ENCODE measurements at regions not wholly inside any gene's neighbourhood (a gene's known extent, or its start where the extent isn't known, plus 50 kb on each side); places are given as distances from the start of the nearest gene placed in this dataset.

DNA sequence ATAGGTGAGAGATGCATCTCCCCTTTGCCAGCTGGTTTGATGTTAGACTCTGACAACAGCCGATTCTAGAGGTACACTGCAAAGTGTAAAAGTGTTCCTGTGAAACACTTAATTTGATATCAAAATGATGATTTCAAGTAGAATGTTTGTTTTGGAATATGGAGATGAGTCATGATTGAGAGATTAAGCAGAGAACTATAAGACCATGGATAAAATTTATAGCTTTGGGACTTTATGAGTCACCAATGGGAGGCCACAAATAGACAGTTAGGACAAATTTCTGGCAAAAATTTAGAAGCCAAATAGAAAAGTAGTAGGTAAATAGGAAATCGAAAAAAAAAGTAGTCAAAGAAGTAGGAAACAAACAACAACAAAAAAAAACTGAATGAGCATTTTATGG, 672.5 kb downstream of the NSUN3 start:
- no peak for FAIRE-seq
- CTCF ChIA-PET (ENCODE audit: low intra/inter-chr PET ratio): no interaction called here
- H3K9ac ChIP-seq (ENCODE audit: insufficient read depth in 1 of 2, low read depth in 2 of 2, low read length in 2 of 2): no peak overlapping the region
- H3K9me1 ChIP-seq (ENCODE audit: control insufficient read depth, insufficient read depth, low read length): no peaks in the 10 kb centered on the region
- in situ Hi-C loops (cut with MboI): no loop called here
- intact Hi-C loops (cut with micrococcal nuclease): no loop called here
- no peak overlapping the region for H2AFZ ChIP-seq (ENCODE audit: low read depth, low read length)
- no peak overlapping the region for H3K4me2 ChIP-seq (ENCODE audit: insufficient read depth, low read length)
- TF ChIP-seq, protein P1, sequence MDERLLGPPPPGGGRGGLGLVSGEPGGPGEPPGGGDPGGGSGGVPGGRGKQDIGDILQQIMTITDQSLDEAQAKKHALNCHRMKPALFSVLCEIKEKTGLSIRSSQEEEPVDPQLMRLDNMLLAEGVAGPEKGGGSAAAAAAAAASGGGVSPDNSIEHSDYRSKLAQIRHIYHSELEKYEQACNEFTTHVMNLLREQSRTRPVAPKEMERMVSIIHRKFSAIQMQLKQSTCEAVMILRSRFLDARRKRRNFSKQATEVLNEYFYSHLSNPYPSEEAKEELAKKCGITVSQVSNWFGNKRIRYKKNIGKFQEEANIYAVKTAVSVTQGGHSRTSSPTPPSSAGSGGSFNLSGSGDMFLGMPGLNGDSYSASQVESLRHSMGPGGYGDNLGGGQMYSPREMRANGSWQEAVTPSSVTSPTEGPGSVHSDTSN (CRISPR knock-in tag; IDR thresholded peaks at IDR 0.05; ENCODE audit: low read depth): no peak
- TF ChIP-seq, protein P1 (tag; conservative IDR thresholded peaks at IDR 0.05; ENCODE audit: low read depth): no peak
- TF ChIP-seq TAL1 (IDR thresholded peaks at IDR 0.05): no peak
- H3K27me3 ChIP-seq (ENCODE audit: control insufficient read depth in 2 of 2, insufficient read depth in 2 of 2, low read length in 2 of 2): no peaks in the 10 kb centered on the region
- H3K4me1 ChIP-seq (replicated peaks in 1 of 2; ENCODE audit: control insufficient read depth in 2 of 2, insufficient read depth in 2 of 2, low read length in 2 of 2): no peaks in the 10 kb centered on the region
- H3K79me2 ChIP-seq (ENCODE audit: control insufficient read depth, insufficient read depth, low read length): no peaks in the 10 kb centered on the region
- BruUV-seq (replicated peaks): no TSS peak
- 0% methylated on average over 2 of the region's 2 CpGs for WGBS (ENCODE audit: insufficient coverage, low coverage, missing lambda C conversion rate)
- H3K36me3 ChIP-seq (ENCODE audit: control insufficient read depth, insufficient read depth, low read length): no peaks in the 10 kb centered on the region
- no peaks in the 10 kb centered on the region for H4K20me1 ChIP-seq (replicated peaks; ENCODE audit: control insufficient read depth, insufficient read depth, low read length)
- ATAC-seq: no peak
- no peak for DNase-seq (ENCODE audit: extremely low read depth in 1 of 4, low spot score in 3 of 4)
- POLR2A ChIA-PET: no interaction called here
- H3K27ac ChIP-seq (ENCODE audit: extremely low read depth, low read depth, low read length): no peak overlapping the region
- no peaks in the 10 kb centered on the region for H3K9me3 ChIP-seq (replicated peaks; ENCODE audit: control insufficient read depth, insufficient read depth, low read depth, low read length)
- H3K4me3 ChIP-seq: no peak overlapping the region

DNA sequence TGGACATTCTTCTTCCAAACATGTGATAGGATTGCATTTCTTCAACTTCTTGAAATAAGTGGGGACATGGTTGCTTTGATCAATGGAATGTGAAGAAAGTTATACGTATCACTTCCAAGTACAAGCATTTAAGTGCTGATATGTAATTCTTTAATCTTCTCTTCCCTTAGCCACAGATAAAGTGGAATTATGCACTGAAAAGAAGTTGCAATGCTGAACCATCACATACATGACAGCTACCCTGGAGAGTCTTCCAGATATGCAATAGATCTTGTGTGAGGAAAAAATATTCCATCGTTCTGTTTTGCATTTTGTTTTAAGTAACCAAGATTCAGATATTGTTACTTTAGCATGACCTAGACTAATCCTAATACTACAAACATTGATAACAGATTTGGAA, 674.3 kb downstream of the NSUN3 start:
- Histone ChIP-seq H3K27me3 (ENCODE audit: control insufficient read depth in 2 of 2, insufficient read depth in 2 of 2, low read length in 2 of 2) (no peaks in the 10 kb centered on the region), H3K9me1 (ENCODE audit: control insufficient read depth, insufficient read depth, low read length) (no peaks in the 10 kb centered on the region), H3K9me3 (replicated peaks; ENCODE audit: control insufficient read depth, insufficient read depth, low read depth, low read length) (no peaks in the 10 kb centered on the region), H2AFZ (ENCODE audit: low read depth, low read length) (no peak overlapping the region), H3K36me3 (ENCODE audit: control insufficient read depth, insufficient read depth, low read length) (no peaks in the 10 kb centered on the region), H3K4me3 (no peak overlapping the region), H3K4me2 (ENCODE audit: insufficient read depth, low read length) (no peak overlapping the region), H3K4me1 (replicated peaks in 1 of 2; ENCODE audit: control insufficient read depth in 2 of 2, insufficient read depth in 2 of 2, low read length in 2 of 2) (no peaks in the 10 kb centered on the region), H3K9ac (ENCODE audit: insufficient read depth in 1 of 2, low read depth in 2 of 2, low read length in 2 of 2) (no peak overlapping the region), H3K79me2 (ENCODE audit: control insufficient read depth, insufficient read depth, low read length) (no peaks in the 10 kb centered on the region), H4K20me1 (replicated peaks; ENCODE audit: control insufficient read depth, insufficient read depth, low read length) (no peaks in the 10 kb centered on the region), H3K27ac (ENCODE audit: extremely low read depth, low read depth, low read length) (no peak overlapping the region)
- BruUV-seq (replicated peaks): no TSS peak
- POLR2A ChIA-PET: no interaction called here
- in situ Hi-C loops (cut with MboI) (no loop called here), intact Hi-C loops (cut with micrococcal nuclease) (no loop called here)
- CTCF ChIA-PET (ENCODE audit: low intra/inter-chr PET ratio): no interaction called here
- DNase-seq (ENCODE audit: extremely low read depth in 1 of 4, low spot score in 3 of 4): no peak
- ATAC-seq: no peak
- 0% methylated on average over 2 of the region's 2 CpGs for WGBS (ENCODE audit: insufficient coverage, low coverage, missing lambda C conversion rate)
- FAIRE-seq: no peak
- no peak for TF ChIP-seq RBM22 (IDR thresholded peaks at IDR 0.05; ENCODE audit: low read depth, low read length, poor library complexity, severe bottlenecking)
- no peak for TF ChIP-seq ETV1 (tag; conservative IDR thresholded peaks at IDR 0.05; ENCODE audit: low read depth)
- no peak for TF ChIP-seq AFF4 (CRISPR knock-in tag; IDR thresholded peaks at IDR 0.05)
- TF ChIP-seq, protein P2, sequence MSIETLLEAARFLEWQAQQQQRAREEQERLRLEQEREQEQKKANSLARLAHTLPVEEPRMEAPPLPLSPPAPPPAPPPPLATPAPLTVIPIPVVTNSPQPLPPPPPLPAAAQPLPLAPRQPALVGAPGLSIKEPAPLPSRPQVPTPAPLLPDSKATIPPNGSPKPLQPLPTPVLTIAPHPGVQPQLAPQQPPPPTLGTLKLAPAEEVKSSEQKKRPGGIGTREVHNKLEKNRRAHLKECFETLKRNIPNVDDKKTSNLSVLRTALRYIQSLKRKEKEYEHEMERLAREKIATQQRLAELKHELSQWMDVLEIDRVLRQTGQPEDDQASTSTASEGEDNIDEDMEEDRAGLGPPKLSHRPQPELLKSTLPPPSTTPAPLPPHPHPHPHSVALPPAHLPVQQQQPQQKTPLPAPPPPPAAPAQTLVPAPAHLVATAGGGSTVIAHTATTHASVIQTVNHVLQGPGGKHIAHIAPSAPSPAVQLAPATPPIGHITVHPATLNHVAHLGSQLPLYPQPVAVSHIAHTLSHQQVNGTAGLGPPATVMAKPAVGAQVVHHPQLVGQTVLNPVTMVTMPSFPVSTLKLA (conservative IDR thresholded peaks at IDR 0.05): no peak
- TF ChIP-seq CCAR2 (IDR thresholded peaks at IDR 0.05; ENCODE audit: low read depth, low read length): no peak

Measured in K562 (cell line).